DMS 273 (cell line): ENCODE measurements at regions not wholly inside any gene's neighbourhood (a gene's known extent, or its start where the extent isn't known, plus 50 kb on each side); places are given as distances from the start of the nearest gene placed in this dataset.
"Not testable (repeated sequence)": the region's sequence is repeated elsewhere in the genome, so short reads cannot be mapped to it uniquely, and the experiment has no call there.

Experiments
- DNase-seq: peaks from one replicate; lab custom pipeline; 2025; ENCODE audit not compliant: unreplicated experiment; lab: John Stamatoyannopoulos, UW

DNA sequence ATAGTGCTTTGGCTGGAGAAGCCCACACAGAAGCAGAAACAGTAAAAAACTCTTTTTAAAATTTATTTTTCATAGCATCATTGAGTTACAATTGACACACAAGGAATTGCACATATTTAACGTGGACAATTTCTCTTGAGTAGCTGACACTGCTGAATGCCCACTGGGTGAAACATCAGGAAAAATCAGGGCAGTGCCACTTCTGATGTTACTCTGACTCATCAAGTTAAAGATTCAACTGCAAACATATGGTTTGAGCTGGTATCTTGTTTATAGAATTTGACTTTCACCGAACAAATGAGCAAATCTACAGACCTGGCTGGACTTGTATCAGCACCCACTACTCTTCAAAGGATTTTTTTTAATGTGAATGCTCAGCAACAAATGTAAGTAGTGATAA, 66.3 kb upstream of the CTSV start:
- peak; percentile 22 for DNase-seq

- peak; percentile 82 for DNase-seq
Observed at GRCh38 chr9:97103613-97104383, 64.9 kb upstream of the CTSV start.

GRCh38 chr9:97099540-97099939, 60.6 kb upstream of the CTSV start:
- DNase-seq: not testable (repeated sequence)

GRCh38 chr9:97096793-97097192, 57.9 kb upstream of the CTSV start:
- no peak for DNase-seq

DNA sequence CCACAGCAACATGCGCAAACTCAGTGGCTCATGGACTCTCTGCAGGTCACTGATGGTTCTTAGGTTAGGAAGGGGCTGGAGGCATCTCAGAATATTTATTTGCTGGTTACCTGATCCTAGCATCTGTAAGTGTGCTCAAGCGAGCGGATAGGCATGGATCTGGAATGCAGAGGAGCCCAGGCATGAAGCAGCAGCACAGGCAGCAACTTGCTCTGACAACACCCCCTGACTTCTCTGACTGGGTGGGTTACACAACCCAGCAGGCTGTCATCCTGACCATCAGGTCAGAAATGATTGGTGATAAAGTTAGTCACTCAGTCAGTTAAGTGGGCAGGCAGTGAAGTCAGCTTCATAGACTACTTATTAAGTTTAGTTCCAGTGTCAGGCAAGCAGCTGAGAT, 50.4 kb upstream of the CTSV start:
- not testable (repeated sequence) for DNase-seq
